ENCODE measurements at regions not wholly inside any gene's neighbourhood (a gene's known extent, or its start where the extent isn't known, plus 50 kb on each side); places are given as distances from the start of the nearest gene placed in this dataset.
A peak's percentile ranks its signal among the peaks of the same experiment; 100 is the strongest.

- Histone ChIP-seq H3K9me3 (peaks cover 0 to 8% (median 1%) of the 10 kb centered on the region in 12 donors), H3K4me1 (no peaks in the 10 kb centered on the region), H3K36me3 (no peaks in the 10 kb centered on the region), H3K4me3 (no peak overlapping the region), H3K27ac (no peak overlapping the region), H3K27me3 (no peaks in the 10 kb centered on the region)
- intact Hi-C loops (cut with DNase I), result no loop called here
- TF ChIP-seq POLR2A (IDR thresholded peaks at IDR 0.05), result no peak
- TF ChIP-seq, protein P1, sequence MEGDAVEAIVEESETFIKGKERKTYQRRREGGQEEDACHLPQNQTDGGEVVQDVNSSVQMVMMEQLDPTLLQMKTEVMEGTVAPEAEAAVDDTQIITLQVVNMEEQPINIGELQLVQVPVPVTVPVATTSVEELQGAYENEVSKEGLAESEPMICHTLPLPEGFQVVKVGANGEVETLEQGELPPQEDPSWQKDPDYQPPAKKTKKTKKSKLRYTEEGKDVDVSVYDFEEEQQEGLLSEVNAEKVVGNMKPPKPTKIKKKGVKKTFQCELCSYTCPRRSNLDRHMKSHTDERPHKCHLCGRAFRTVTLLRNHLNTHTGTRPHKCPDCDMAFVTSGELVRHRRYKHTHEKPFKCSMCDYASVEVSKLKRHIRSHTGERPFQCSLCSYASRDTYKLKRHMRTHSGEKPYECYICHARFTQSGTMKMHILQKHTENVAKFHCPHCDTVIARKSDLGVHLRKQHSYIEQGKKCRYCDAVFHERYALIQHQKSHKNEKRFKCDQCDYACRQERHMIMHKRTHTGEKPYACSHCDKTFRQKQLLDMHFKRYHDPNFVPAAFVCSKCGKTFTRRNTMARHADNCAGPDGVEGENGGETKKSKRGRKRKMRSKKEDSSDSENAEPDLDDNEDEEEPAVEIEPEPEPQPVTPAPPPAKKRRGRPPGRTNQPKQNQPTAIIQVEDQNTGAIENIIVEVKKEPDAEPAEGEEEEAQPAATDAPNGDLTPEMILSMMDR (IDR thresholded peaks at IDR 0.05), result no peak
- peak in 1 of 5 donors; percentile 11 for DNase-seq
- 84 to 94% (median 90%) methylated on average over 2 to 29 of the region's 29 CpGs for WGBS, 4 donors
- no peak for ATAC-seq
Observed at GRCh38 chr13:85362980-85363379, 436.2 kb downstream of the SLITRK6 start.

GRCh38 chr13:85347251-85347650 is 452.0 kb downstream of the SLITRK6 start:
- intact Hi-C loops (cut with DNase I), result no loop called here
- H3K4me3 ChIP-seq, result no peak overlapping the region
- TF ChIP-seq, protein P1 (IDR thresholded peaks at IDR 0.05), result no peak
- no peak for TF ChIP-seq POLR2A (IDR thresholded peaks at IDR 0.05)

DNA sequence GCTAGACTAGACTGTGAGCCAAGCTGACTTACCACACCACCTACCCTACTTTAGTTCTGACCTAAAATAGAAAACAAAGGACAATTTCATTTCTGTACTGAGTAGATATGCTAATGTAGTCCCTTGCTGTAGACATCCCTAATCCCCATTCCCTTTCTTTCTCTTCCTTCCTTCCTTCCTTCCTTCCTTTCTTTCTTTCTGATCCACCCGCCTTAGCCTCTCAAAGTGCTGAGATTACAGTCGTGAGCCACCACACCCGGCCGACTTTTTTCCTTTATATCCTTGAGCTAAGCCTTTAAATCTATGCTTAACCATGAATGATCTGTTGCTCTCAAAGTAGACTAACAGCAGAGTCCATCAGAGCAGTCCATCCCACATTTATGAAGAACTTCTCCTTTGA is 465.0 kb downstream of the SLITRK6 start:
- Histone ChIP-seq H3K36me3 (no peaks in the 10 kb centered on the region), H3K27me3 (no peaks in the 10 kb centered on the region), H3K9me3 (peaks cover 0 to 9% (median 0%) of the 10 kb centered on the region in 12 donors), H3K4me3 (no peak overlapping the region), H3K27ac (no peak overlapping the region), H3K4me1 (no peaks in the 10 kb centered on the region)
- WGBS, 4 donors, result 59 to 79% (median 68%) methylated on average over 4 of the region's 4 CpGs
- no peak for ATAC-seq
- DNase-seq, result no peak
- intact Hi-C loops (cut with DNase I), result no loop called here
- TF ChIP-seq POLR2A (IDR thresholded peaks at IDR 0.05), result no peak
- TF ChIP-seq, protein P1 (IDR thresholded peaks at IDR 0.05), result no peak

More at GRCh38 chr13:85347251-85347650, 452.0 kb downstream of the SLITRK6 start:
- Histone ChIP-seq H3K27ac (no peak overlapping the region), H3K4me1 (no peaks in the 10 kb centered on the region), H3K27me3 (no peaks in the 10 kb centered on the region), H3K36me3 (no peaks in the 10 kb centered on the region), H3K9me3 (peaks cover 0 to 4% (median 0%) of the 10 kb centered on the region in 12 donors)
- DNase-seq, result no peak
- 73 to 88% (median 82%) methylated on average over 5 of the region's 5 CpGs for WGBS, 4 donors
- ATAC-seq, result no peak

GRCh38 chr13:85333506-85334020 is 465.7 kb downstream of the SLITRK6 start:
- TF ChIP-seq, protein P1 (IDR thresholded peaks at IDR 0.05), result no peak
- no peak for TF ChIP-seq POLR2A (IDR thresholded peaks at IDR 0.05)
- Histone ChIP-seq H3K4me3 (no peak overlapping the region), H3K36me3 (no peaks in the 10 kb centered on the region), H3K27ac (no peak overlapping the region), H3K27me3 (no peaks in the 10 kb centered on the region), H3K4me1 (no peaks in the 10 kb centered on the region), H3K9me3 (peaks cover 0 to 2% (median 0%) of the 10 kb centered on the region in 12 donors)
- 34 to 43% (median 39%) methylated on average over 2 of the region's 2 CpGs for WGBS, 4 donors
- DNase-seq, result no peak
- intact Hi-C loops (cut with DNase I), result no loop called here
- ATAC-seq, result no peak
